GM18508 (cell line): ENCODE measurements at regions not wholly inside any gene's neighbourhood (a gene's known extent, or its start where the extent isn't known, plus 50 kb on each side); places are given as distances from the start of the nearest gene placed in this dataset.

Experiments used
- ATAC-seq: cut with Tn5 transposase; IDR thresholded peaks from one replicate; pipeline ENCODE4 v1.9.1; 2021; ENCODE audit warnings: moderate number of reproducible peaks; ENCODE audit not compliant: insufficient read depth, unreplicated experiment

DNA sequence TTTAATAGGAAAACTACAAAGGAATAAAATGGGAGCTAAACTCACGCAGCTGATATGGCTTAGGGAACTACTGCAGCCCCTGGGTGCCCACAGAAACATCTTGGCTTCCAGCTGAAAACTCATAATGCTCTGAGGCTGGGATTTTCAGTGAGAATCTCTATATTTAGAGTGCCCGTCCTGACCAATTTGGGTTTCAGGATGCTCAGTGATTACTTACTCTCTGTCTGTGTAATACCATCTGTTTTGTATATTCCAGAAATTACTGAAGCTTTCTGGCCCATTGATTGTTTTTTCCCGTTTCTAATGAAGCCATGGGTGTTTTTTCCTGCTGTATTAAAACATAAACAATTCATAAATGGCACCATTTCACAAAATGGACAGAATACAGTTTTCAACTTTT, 50.6 kb upstream of the ZNF385D start:
- ATAC-seq = no peak

DNA sequence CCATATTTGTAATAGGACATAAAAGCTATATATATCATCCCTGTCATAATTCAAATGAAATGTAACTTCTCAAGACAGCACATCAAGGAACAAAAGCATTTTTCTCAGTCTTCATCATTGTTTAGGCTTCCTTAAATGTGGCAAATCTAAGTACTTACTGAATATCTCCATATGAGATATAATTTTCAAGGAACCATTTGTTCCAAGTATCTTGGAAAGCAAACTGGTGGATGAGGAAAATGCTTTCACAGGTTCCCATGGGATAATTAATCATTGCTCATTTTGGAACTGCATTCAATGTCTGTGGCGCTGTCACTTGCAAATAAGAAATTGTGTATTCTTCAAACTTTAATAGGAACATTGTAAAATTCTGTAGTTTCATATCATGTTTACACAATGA, 52.6 kb upstream of the ZNF385D start:
- no peak for ATAC-seq

DNA sequence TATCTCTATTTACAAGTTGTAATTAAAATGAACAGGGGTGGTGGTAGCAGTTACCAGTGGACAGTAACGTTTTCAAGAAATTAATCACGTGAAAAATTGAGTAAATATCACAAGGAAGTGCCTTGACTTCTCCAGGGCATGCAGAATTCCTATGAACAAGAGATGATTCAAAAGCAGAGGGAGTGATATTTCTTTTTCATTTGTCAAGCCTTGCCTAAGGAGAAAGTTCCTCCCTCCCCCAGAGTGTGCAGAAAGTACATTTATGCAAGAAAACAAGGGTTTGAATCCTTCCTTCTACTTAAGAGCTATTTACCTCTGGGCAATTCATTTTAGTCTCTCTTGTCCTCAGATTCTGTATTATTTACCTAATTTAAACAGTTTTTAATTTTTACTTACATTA, 53.3 kb upstream of the ZNF385D start:
- ATAC-seq = no peak

DNA sequence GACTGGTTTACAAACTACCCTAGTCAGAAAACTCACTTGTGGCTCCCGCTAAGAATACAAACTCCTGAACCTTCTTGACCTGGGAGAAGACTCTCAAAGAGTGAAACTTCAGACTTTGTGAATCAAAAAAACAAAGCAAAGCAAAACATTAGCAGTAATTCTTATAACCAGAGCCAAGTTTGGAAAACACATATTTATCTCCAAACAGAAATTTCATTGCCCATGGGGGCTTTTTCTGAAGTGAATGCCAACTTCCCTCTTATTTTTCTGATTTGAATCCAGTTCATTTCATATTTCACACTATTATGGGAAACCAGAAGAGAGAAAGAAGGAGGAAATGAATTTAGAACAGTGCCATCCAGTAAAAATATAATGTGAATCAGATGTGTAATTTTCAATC, 55.7 kb upstream of the ZNF385D start:
- ATAC-seq = no peak

DNA sequence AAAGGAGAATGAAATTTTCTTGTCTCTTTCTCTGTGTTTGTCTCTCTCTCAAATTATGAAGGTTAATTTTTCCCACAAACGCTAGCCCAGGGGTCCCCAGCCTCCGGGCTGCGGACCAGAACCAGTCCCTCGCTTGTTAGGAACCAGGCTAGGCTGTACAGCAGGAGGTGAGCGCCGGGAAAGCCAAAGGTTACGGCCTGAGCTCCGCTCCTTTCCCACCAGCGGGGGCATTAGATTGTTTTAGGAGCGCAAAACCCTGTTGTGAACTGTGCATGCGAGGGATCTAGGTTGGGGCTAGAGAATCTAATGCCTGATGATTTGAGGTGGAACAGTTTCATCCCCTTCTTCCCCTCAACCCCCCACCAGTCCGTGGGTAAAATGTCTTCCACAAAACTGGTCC, 74.7 kb upstream of the ZNF385D start:
- ATAC-seq = no peak

DNA sequence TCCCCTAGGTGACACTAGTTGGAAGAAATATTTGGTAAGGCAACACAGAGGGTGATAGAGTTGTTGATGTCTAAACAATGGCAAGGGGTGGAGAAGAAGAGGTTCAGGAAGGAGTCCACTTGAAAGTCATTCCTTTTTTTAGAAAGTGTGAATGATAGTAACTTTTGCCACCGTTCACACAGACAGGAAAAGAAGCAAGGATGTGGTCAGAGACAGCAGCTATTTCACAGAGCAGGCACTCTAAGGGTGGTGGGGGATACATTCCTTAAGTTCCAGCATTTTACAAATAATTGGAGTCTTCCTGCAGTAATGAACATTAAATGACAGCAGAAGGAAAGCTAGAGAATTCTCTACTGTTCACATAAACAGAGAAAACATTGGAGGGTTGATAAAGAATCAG, 75.4 kb upstream of the ZNF385D start:
- no peak for ATAC-seq

DNA sequence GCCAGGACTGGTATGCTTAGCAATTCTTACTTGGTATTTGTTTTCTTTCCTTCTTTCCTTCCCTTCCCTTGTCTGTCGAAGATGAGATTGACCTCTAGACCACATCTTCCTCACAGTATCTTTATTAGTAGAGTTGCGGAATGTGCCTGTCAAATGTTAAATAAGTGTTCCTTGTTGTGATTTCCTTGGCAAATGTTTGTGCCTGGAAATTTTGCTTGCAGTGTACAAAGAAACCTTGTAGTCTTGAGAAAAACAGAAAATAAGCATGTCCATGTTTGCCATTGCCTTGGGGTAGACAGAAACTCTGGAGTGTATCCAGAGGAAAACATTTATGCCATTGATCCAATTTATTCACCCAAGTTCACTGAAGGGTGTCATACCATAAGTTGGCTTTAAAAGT, 79.5 kb upstream of the ZNF385D start:
- no peak for ATAC-seq

DNA sequence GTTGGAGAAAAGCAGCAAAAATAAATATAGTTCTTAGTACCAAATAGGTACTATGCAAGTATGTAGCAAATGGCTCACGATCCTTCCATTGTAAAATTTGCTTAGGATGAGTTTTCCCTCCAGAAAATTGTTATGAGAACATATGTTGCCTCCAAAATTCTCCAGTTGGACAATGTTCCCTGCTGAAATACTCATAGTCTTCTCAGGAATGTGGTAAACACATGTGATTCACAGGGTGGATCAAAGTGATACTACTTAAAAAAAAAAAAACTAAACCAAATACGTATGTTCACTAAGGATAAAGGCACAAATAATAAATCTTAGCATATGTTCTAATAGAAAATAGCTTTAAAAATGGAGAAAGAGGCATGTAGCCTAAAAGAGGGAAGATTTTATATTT, 84.3 kb upstream of the ZNF385D start:
- ATAC-seq = no peak

DNA sequence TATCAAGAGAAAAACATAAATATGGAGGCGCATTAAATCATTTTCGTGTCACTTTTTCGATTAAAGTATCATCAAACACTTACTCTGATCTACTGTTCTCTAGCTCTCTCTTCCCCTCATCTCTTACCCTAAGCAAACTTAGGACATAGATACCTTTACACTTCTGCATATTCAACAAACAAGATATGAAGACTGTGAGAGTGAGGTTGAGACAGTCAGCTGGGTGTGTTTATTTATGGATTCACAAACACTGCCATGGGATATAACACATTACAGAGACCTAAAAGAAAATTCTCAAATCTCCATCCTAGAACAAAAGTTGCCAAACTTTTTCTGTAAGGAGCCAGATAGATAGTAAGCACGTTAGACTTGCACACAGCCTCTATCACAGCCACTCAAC, 85.2 kb upstream of the ZNF385D start:
- no peak for ATAC-seq

DNA sequence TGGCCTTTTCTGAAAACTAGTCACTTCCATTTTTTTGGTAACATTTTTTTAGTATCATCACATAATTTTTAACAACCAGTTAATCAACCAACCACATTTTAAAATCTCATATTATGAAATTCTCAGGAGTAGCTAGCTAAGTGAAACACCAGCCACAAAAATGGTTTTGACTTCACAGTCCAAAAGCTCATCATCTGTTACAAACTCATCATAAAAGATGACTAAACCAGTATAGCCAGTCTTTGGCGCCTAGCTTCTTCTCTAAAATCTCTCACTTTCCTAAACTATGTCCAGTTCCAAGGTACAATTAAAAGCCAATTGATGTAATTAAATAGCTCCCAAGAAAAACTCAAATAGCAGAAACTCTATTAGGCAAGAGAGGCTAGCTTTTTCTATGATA, 88.2 kb upstream of the ZNF385D start:
- ATAC-seq = no peak

DNA sequence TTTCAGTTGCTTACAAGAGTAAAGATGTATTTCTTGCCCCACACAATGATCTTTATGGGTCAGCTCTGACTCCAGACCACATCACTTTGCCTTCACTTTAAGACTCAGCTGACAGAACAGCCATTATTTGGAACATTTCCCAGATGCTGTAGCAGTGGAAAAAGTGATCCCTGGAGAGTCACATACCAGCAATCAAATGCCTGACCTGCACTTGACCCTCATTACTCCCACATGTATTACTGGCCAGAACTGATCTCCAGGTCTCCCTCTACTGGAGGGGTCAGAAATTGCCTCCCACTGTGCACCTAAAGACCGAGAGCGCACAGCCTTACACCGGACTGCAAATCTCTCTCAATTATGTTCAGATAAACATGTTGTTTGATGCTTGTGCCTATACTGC, 88.6 kb upstream of the ZNF385D start:
- no peak for ATAC-seq

DNA sequence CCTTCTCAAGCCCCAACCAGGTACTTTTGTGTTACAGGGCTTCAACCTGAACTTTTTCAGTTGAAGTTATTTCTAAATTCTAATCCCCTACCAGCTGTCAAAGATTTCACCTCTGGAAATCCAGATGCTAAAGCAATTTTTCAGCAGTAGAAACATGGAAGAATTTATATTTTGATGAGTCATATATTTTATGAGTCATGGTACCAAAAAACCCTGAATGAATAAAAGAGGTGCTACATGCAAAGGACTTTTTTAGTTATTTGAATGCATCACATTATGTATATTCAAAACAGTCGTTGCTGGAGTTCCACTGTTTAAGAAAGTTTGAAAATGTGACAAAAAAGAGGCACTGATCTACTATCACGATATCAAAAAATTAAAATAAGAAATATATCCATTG, 96.0 kb upstream of the ZNF385D start:
- ATAC-seq = no peak

DNA sequence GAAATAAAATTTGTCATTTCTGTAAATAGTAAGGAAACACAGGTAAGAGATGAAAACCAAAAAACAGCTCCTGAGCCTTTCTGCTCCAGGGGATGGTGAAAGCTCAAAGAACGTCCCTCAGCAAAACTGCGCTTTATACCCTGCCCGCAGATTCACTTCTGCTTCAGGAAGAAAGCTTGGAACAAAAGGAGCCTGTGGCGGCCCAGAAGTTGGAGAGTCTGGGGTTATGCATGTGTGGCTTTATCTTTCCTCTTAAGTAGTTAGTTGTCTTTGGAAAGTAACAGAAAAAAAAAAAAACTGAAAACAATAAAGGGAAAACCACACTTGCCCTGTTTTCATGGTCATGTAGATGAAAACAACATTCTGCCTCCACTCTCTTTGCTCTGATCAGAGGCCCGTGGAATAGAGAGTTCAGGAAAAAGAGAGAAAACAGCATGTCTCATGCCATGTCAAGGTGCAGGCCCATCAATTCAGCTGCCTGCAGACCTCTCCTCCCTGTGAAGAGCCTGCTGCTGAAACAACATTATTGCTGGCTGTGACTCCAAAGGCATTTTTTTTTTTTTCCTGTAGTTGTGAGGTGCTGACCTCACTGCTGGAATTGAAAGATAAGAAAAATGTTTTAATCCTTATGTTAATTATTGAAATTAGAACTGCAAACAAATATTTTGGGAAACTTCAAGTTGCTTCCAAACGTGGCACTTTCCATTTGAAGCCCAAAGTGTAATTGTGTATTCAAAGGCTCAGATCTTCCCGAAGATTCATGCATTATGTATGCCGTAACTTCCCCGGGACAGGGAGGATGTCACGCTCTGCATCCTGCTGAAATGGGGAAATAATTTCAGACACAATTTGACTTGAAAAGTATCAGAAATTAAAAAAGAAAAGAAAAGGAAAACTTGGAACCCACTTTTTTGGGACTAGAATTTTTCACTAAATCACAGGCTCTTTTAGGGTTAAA, 108.4 kb upstream of the ZNF385D start:
- ATAC-seq = no peak

DNA sequence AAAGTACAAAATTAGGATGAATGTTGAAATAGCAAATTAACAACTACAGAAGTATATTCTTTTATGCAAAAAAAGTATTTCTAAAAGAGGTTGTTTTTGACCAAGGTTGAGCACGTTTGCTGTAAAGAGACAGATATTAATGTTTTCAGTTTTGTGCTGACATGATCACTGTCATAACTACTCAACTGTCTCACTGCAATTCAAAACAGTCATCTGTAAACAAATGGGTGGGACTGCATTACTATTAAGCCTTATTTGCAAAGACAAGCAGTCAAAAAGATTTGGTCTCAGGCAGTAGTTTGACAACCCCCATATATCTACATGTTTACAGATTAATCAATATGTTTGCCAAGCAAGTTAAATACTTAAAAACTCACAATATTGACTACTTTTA, 109.1 kb upstream of the ZNF385D start:
- ATAC-seq = no peak

DNA sequence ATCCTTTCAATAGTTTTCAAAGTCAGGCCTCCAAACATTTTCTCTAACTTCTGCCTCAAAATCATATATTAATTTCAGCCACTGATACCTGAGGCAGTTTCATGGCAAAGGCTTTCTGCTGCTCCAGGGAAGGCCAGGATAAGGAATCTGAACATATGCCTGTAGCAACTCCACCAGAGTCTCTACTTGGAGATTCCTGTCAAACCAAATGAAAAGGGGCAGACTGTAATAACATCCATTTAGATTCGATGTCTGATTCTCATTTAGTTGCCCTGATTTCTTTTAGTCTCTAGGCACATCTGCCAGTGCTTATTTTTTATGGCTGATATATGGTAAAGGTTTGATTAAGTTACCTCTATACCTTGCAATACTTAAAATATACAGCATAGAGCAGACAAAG, 109.6 kb upstream of the ZNF385D start:
- no peak for ATAC-seq

DNA sequence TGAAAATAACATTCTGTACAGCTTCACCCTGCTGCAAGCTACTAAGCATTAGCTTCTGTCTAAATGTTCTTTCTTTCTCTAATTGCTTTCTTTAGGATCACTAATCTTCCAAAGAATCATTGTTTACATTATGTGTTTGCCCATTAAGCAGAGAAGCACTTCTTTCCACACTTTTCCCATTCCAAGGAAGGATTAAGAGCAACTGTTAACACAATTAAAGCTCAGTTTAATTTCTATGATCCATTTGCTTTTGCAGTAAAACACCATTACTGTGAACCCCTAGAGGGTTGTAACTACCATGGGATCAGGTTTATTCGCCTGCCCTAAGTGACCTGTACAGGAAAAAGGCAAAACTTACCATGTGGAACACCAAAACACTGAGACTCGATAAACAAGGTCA, 125.8 kb upstream of the ZNF385D start:
- ATAC-seq = no peak

DNA sequence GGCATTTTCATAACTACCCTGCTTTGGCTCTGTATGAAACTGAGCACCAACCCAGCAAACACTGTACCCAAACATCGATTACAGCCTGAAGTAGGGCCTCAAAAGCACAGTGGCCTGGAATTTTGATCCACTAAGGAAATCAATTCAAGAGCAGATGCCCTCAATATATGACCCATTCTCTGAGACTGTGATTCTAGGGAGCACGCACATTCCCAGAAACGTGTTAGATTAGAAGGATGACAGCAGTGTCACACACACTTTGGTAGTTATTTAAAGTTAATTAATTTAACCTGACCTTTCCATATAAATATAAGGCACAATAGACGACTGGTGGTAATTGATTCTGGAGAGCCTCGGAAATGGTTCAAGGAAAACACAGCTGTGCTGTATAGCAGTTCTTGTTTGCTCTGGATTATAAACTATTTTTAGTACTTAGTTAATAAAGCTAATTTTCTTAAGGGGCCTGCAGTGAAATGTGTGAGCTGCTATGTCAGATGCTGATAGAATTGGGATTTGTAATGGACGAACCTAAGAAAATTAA, 126.3 kb upstream of the ZNF385D start:
- no peak for ATAC-seq

DNA sequence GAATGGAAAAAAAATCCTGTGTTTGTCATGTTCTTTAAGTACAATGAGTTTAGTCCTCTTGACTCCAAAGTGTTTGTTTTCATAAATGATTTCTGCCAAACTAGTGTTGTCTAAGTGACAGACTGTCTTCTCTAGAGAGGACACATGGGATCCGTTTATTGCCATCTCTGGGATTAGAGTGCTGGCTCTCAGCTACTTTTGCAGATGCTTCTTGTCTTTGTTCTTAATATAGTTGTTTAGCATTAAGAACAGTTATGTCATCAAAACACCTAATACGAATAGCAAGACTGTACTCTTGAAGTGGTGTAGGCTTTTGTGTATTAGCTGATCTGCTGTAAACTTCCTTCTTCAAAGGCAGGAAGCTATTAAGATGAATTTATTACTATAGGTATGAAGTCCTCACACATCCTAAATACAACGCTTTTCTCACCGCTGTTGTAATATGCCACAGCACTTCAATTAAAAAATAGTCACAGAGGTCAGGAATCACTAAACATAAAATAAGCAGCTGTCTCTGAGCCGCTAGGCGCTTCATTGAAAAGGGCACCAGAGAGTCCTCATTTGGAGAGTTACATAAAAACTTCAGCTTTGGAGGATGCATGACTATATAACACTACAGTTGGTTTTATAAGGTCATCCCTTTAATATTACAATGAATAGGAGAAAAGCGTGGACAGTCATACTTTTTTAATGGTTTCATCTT, 128.3 kb upstream of the ZNF385D start:
- no peak for ATAC-seq

DNA sequence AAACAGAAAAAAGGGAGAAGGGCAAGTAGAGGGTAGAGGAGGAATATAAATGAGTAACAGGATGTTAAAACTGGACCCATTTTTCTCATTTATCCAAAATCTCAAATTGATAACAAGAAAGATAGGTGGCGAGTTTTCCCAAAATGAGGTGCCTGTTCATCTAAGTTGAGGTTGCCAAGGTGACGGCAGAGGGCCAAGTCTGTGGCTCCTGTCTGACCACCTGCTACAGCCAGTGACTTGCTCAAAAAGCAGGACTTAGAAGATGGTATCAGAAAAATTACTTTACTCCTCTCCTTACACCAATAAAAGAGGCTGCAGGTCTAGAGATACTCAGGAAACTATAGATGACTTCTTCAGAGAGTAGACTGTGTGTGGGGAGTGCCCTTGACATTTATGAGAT, 137.6 kb upstream of the ZNF385D start:
- no peak for ATAC-seq

DNA sequence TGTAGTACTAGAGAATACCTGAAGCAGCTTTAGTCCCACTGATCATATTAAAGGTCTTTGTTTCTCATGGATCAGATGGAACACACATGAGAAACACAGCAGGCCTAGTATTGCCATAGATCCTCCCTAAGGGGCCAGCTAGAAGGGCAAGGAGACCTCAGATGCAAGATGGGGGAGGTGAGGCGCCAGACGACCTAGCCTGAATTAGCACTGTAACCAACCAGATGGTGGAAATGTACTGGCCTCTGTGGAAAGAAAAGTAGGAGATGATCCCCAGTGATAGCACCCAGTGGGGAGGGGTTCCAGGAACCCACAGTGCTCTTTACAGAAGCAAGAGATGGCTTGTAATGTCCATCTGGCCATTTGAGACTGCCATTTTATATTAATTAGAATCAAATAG, 138.2 kb upstream of the ZNF385D start:
- no peak for ATAC-seq

DNA sequence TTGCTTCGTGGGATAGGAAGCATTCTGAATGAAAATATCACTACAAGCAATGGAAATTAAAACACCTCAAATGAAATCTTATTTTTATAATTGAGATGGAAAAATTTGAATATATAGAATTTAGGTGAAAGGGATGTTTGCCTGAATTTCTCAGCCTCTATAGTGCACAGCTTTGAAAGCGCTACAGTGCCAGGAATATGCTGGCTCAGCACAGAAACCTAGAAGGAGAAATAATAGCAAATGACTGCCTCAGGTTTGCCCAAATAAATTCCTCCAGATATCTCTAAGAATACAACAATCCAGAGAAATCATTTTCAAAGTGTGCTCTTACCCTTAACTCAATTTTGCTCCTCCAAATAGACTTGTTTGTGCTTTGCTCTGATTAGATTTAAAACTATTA, 141.1 kb upstream of the ZNF385D start:
- no peak for ATAC-seq

DNA sequence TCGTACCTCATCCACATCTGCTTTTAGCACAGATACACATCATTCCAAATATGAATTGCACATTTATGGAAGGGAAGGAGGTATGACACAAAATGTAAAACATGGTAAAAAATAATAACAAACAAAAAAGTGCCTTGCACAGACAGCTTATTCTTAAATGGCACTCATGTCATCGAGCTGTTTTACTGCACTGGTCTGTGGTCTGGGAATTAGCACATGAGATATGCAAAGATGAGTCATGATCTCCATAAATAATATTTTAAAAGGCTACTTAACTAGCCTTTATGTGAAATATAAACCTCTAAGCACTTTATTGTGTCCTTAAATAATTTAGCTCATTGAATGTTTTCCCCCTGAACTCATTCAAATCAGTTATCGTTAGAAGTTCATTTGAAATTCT, 142.2 kb upstream of the ZNF385D start:
- ATAC-seq = no peak
